GM18861 (cell line): ENCODE measurements at regions not wholly inside any gene's neighbourhood (a gene's known extent, or its start where the extent isn't known, plus 50 kb on each side); places are given as distances from the start of the nearest gene placed in this dataset.
"Not testable (repeated sequence)": the region's sequence is repeated elsewhere in the genome, so short reads cannot be mapped to it uniquely, and the experiment has no call there.

Source experiments
- ATAC-seq: cut with Tn5 transposase; IDR thresholded peaks from one replicate; pipeline ENCODE4 v1.9.1; 2021; ENCODE audit not compliant: unreplicated experiment

DNA sequence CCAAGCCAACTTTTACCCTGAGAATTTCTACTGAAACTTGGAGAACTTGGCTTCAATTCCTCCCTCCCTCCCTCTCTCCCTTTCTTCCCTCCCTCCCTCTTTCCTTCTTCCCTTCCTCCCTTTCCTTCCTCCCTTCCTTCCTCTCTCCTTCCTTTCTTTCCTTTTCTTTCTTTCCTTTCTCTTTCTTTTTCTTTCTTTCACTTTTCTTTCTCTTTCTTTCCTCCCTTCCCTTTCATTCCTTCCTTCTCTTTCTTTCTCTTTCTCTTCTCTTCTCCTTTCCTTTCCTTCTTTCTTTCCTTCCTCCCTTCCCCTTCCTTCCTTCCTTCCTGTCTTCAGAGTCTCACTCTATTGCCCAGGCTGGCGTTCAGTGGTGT, 268.1 kb upstream of the SDK2 start:
- no peak for ATAC-seq

DNA sequence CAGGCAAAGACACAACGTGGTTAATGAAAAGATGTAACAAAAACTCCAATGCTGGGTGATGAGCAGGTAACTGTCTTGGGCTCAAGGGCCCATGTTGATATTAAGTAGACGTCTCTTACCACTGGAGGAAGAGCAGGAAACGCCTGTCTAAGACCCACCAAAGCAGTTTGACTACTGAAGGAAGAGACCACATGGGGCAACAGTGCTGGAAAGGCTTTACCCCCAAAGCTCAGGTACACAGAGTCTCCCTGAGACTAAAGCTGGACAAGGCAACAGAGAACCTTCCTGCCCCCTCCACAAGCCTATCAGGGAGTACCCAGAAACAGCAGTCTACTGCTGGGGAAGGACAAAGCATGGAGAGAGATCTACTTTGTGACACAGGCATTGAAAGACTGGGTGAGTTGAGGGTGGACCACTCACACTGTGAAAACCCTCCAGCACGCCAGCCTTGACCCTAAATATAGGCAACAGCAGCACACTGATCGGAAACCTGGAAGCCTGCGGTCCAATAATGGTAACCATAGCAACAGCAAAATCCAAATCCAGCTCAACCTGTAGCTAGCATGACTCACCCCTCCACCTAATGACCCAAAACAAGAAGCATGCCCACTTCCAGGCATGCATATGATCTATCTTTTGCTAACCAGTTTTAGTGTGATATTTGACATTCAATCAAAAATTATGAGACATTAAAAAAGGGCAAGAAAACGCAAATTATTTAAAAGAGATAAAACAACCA, 270.5 kb upstream of the SDK2 start:
- ATAC-seq, result no peak

- not testable (repeated sequence) for ATAC-seq
Measured at GRCh38 chr17:73919033-73919432, 274.8 kb upstream of the SDK2 start.

DNA sequence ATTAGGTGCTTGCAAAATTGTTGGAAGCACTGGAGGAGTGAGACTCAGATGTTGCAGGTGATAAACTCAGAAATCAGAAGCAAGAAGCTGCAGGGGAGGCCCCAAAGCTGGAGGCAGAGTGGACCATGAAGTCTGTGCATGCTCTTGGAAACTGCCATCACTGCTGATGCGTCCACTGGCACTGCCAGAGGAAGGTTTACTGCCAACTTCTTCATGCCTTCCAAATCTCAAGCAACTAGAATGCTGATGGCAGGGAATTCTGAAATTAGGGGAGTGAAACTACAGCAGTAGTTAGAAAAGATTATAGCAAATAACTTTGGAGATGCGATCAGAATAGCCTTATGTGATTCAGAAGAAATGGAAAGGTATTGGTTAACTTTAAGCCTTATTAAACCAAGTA, 277.1 kb upstream of the SDK2 start:
- ATAC-seq, result no peak

DNA sequence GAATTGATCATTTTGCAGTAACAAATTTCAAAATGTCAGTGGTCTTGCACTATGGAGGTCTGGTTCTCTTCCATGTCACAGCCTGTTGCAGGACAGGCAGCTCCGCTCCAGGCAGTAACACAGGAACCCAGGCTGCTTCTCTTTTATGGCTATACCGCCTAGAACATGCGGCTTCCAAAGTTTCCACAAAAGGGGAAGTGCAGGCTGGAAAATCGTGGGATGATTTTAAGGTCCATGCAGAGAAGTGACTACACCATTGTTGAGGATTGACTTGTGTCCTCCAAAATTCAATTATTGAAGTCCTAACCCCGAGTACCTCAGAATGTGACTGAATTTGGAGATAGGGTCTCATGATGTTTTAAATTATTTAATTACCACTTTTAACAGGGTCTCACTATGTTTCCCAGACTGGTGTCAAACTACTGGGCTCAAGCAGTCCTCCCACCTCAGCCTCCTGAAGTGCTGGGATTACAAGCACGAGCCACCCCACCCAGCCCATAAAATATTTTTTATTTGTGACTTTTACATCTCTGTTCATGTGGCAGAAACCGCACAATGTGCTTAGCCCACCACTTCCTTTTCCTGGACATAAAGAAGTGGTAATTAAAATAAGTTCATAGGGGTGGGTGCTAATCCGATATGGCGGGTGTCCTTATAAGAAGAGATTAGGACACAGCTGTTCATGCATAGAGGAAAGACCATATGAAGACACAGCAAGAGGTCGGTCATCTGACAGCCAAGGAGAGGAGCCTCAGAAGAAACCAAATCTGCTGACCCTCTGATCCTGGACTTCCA, 279.2 kb upstream of the RPL38 start:
- ATAC-seq, result no peak

DNA sequence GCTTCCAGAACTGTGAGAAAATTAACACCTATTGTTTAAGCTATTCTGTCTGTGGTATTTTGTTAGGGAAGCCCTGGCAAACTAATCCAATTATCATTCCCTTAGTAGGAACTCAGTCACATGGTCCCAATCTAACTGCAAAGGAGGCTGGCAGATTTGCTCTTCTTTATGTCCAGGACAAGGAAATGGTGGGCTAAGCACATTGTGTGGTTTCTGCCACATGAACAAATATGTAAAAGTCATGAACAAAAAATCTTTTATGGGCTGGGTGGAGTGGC, 278.6 kb upstream of the RPL38 start:
- ATAC-seq, result no peak

- no peak for ATAC-seq
Measured at GRCh38 chr17:73929860-73930430, 273.5 kb upstream of the RPL38 start.

GRCh38 chr17:73932216-73932749, 271.2 kb upstream of the RPL38 start:
- ATAC-seq, result no peak

- no peak for ATAC-seq
Measured at GRCh38 chr17:73933164-73933766, 270.2 kb upstream of the RPL38 start.

DNA sequence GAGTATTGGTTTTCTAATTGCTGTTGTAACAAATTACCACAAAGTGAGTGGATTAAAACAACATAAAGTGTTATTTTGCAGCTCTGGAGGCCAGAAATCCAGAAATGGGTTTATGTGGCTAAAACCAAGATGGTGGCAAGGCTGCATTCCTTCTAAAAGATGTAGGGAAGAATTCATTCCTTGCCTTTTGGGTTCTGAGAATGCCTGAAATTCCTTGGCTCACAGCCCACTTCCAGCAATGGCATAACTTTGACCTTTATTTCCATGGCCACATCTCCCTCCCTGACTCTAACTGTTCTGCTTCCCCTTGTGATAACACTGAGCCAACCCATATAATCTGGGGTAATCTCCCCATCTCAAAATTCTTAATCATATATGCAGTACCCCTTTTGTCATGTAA, 269.6 kb upstream of the RPL38 start:
- ATAC-seq, result no peak

GRCh38 chr17:73934696-73935095, 268.8 kb upstream of the RPL38 start:
- no peak for ATAC-seq

GRCh38 chr17:73936908-73937627, 266.4 kb upstream of the RPL38 start:
- ATAC-seq, result no peak

GRCh38 chr17:73938706-73939105, 264.8 kb upstream of the RPL38 start:
- ATAC-seq, result no peak

DNA sequence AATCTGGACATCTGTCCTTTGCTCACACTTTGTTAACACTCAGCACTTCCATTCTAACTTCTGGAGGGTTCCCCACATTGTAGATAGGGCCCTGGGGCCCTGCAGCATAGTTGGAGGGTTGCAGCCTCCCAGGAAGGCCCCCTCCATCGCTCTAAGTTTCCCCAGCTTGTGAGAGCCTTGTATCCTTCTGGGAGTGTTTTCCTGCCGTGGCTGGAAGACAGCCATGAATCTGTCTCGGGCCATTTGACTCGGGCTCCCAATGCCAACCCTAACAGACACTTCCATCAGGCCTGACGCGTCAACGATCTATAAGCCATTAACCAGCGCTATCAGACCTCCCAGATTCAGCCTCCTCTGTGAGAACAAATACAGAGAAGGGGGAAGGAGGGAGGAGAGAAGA, 263.7 kb upstream of the RPL38 start:
- ATAC-seq, result no peak

DNA sequence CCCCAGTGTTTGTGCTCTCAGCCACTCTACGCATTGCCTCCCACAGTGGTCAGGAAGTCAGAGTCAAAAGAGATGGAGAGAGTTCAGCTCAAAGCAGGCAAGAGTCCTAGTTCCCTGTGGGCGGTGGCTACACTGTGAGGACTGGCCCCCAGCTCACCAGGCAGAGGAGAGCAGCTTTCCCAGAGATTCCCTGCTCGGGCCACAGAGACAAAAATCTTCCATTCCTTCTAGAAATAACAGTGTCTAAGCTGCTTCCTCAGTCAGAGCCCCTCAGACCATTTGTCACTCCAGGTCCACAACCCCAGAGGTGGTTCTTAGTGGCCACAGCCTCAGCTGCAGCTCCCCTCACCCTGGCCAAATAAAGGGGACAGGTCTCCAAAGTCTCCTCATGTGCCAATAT, 263.0 kb upstream of the RPL38 start:
- no peak for ATAC-seq

GRCh38 chr17:73941919-73942530, 261.5 kb upstream of the RPL38 start:
- ATAC-seq, result no peak

- no peak for ATAC-seq
Measured at GRCh38 chr17:73942703-73943415, 260.6 kb upstream of the RPL38 start.

DNA sequence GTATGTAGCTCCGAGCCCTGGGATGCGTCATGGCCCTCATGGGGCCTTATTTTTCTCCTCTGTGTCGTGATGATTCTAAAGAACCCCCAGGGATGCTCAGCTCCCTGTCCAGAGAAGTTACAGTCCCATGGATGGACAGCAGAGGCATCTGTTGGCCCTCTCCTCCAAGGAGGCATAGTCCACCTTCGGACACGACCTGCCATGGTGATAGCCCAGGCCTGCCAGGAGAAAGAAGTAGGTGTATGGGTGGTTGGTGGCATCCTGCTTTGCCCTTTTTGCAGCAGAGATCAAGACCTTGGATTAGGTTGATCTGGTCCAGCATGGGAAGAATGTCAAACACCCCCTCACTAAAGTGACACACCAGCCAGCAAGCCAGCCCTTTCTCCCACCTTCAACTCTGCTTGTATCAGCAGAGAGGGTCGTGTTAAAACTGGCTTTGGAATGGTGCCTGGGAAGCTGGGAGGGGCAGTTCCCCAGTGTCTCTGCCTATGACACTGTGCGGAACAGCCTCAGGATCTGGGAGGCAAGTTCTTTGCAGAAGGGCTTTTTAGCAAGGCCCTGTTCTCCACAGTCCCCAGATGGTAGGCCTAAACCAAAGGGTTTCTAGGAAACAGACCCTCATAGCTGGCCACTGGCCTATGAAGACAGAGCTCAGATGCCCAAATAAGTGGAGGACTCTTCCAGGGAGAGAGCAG, 259.9 kb upstream of the RPL38 start:
- ATAC-seq, result no peak

DNA sequence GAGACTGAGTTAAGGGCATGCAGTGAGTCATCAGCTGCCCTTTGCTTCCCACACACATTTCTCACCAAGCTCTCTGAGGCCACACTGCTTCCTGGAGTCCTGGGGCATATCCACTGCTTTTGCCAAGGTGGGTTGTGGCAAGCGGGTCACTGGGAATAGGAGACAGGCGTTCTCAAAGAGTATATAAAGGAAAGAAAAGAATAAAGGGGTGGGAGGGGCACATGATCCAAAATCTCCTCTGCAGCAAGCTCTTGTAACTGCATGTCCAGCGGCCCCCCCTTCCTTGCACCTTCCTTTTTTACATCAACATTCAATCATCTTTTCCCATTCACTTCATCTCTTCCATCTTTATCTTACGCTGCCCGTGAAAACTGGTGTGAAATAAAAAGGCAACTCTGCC, 259.1 kb upstream of the RPL38 start:
- no peak for ATAC-seq
